SK-N-SH (cell line): ENCODE measurements at regions not wholly inside any gene's neighbourhood (a gene's known extent, or its start where the extent isn't known, plus 50 kb on each side); places are given as distances from the start of the nearest gene placed in this dataset.

ENCODE experiments used
- CTCF ChIA-PET: fragments of 300-600, 350-600 bp; formaldehyde crosslinking; extraction: SDS; loops from one replicate; lab custom pipeline; 2021; lab: Yijun Ruan, JAX
- POLR2A ChIA-PET: fragments of 350-600 bp; sonication (Branson Sonifier 250); formaldehyde crosslinking; extraction: SDS; loops from one replicate; lab custom pipeline; 2020; ENCODE audit warnings: antibody characterized with exemption, inconsistent platforms; lab: Yijun Ruan, JAX
- DNase-seq: peaks from one replicate; pipeline ENCODE4 v3.0.0; 2012
- H2AFZ ChIP-seq: fragments of 200-600 bp; sonication (generic); 2 replicates; pipeline ENCODE4 v1.8.1; 2016; ENCODE audit warnings: antibody characterized with exemption, mild to moderate bottlenecking, low read depth
- H3F3A ChIP-seq: fragments of 200-600 bp; sonication (generic); replicated peaks from 2 replicates; pipeline ENCODE3; 2016; ENCODE audit warnings: antibody characterized with exemption, mild to moderate bottlenecking; ENCODE audit not compliant: insufficient read depth
- H3K27ac ChIP-seq, 2 experiments: fragments of 200-500 bp in 1 of 2; fragments of 200-600 bp in 1 of 2; sonication (Bioruptor generic) in 1 of 2; sonication (generic), shearing (Covaris generic) in 1 of 2; 2 replicates each; pipeline versions ENCODE4 v1.5.1 to v1.6.1; 2014 to 2016; ENCODE audit warnings: low read depth in 2 of 2, inconsistent platforms in 1 of 2, low read length in 1 of 2, mild to moderate bottlenecking in 1 of 2, mixed read lengths in 1 of 2
- H3K27me3 ChIP-seq: fragments of 200-600 bp; sonication (generic), shearing (Covaris generic); 2 replicates; pipeline ENCODE4 v1.6.1; 2016; ENCODE audit warnings: mixed run types; ENCODE audit not compliant: insufficient read depth
- H3K36me3 ChIP-seq, 2 experiments: fragments of 200-500 bp in 1 of 2; fragments of 200-600 bp in 1 of 2; sonication (Bioruptor generic) in 1 of 2; sonication (generic) in 1 of 2; replicated peaks in 1 of 2; 2 replicates each; pipeline versions ENCODE3 to v1.5.1; 2014 to 2016; ENCODE audit warnings: low read length in 1 of 2, mild to moderate bottlenecking in 1 of 2; ENCODE audit not compliant: insufficient read depth in 2 of 2, control insufficient read depth in 1 of 2
- H3K4me1 ChIP-seq, 2 experiments: fragments of 200-500 bp in 1 of 2; fragments of 200-600 bp in 1 of 2; sonication (Bioruptor generic) in 1 of 2; sonication (generic), shearing (Covaris generic) in 1 of 2; 2 replicates each; pipeline versions ENCODE4 v1.5.1 to v1.6.1; 2014 to 2016; ENCODE audit warnings: low read depth in 1 of 2, low read length in 1 of 2, mixed run types in 1 of 2; ENCODE audit not compliant: insufficient read depth in 2 of 2, control insufficient read depth in 1 of 2
- H3K4me2 ChIP-seq: fragments of 200-600 bp; sonication (generic), shearing (Covaris generic); 2 replicates; pipeline ENCODE4 v1.6.1; 2017; ENCODE audit warnings: mixed run types
- H3K4me3 ChIP-seq, 2 experiments: fragments of 200-500 bp in 1 of 2; fragments of 200-600 bp in 1 of 2; sonication (Bioruptor generic) in 1 of 2; sonication (generic), shearing (Covaris generic) in 1 of 2; 2 replicates each; pipeline versions ENCODE4 v1.5.1 to v1.8.1; 2014 to 2016; ENCODE audit warnings: low read depth in 2 of 2, inconsistent platforms in 1 of 2, low read length in 1 of 2, mild to moderate bottlenecking in 1 of 2, mixed read lengths in 1 of 2, moderate library complexity in 1 of 2
- H3K79me2 ChIP-seq: fragments of 200-600 bp; sonication (generic); 2 replicates; pipeline ENCODE4 v1.8.1; 2017; ENCODE audit warnings: mild to moderate bottlenecking; ENCODE audit not compliant: insufficient read depth
- H3K9ac ChIP-seq: fragments of 200-600 bp; sonication (generic); 2 replicates; pipeline ENCODE4 v1.6.1; 2017; ENCODE audit warnings: mixed run types
- H3K9me2 ChIP-seq: fragments of 200-600 bp; sonication (generic); 2 replicates; pipeline ENCODE4 v1.6.1; 2017; ENCODE audit warnings: mixed run types
- H3K9me3 ChIP-seq: fragments of 200-600 bp; sonication (generic); 2 replicates; pipeline ENCODE4 v1.6.1; 2017; ENCODE audit warnings: mixed run types, mild to moderate bottlenecking, moderate library complexity
- H4K20me1 ChIP-seq: fragments of 200-600 bp; sonication (generic); 2 replicates; pipeline ENCODE4 v1.6.1; 2017; ENCODE audit warnings: mild to moderate bottlenecking, mixed run types; ENCODE audit not compliant: insufficient read depth
- CHD2 ChIP-seq: fragments of 150-350 bp; IDR thresholded peaks from 2 replicates; pipeline ENCODE4 v1.6.1; 2018; ENCODE audit warnings: low read length; ENCODE audit not compliant: partially characterized antibody
- FOSL2 ChIP-seq: IDR thresholded peaks from 2 replicates; pipeline ENCODE4 v1.4.0; 2012; ENCODE audit warnings: low read depth, mild to moderate bottlenecking, moderate library complexity, borderline replicate concordance
- FOXJ3 ChIP-seq: sonication (generic); formaldehyde crosslinking; IDR thresholded peaks from 2 replicates; pipeline ENCODE4 v1.5.1; 2020; ENCODE audit warnings: mild to moderate bottlenecking, missing genetic modification reagents
- GATA2 ChIP-seq: sonication (generic); formaldehyde crosslinking; IDR thresholded peaks from 2 replicates; pipeline ENCODE4 v1.5.0; 2020; ENCODE audit warnings: mild to moderate bottlenecking, missing genetic modification reagents
- RXRA ChIP-seq: IDR thresholded peaks from 2 replicates; pipeline ENCODE4 v1.4.0; 2012; ENCODE audit warnings: low read depth, mild to moderate bottlenecking, borderline replicate concordance
- TEAD4 ChIP-seq: IDR thresholded peaks from 2 replicates; pipeline ENCODE4 v1.4.0; 2012; ENCODE audit warnings: mild to moderate bottlenecking, borderline replicate concordance; ENCODE audit not compliant: insufficient read depth
- USF1 ChIP-seq: IDR thresholded peaks from 2 replicates; pipeline ENCODE4 v1.4.0; 2012; ENCODE audit warnings: low read depth, borderline replicate concordance
- USF2 ChIP-seq: fragments of 150-350 bp; IDR thresholded peaks from 2 replicates; pipeline ENCODE4 v1.6.1; 2017; ENCODE audit warnings: antibody characterized with exemption, low read length, low read depth, borderline replicate concordance
- ZBTB33 ChIP-seq: IDR thresholded peaks from 2 replicates; pipeline ENCODE4 v1.4.0; 2012; ENCODE audit warnings: low read depth, borderline replicate concordance
- WGBS: methylation state at CpG from one replicate; pipeline ENCODE4 v1.1.6; 2017; ENCODE audit warnings: low lambda C conversion rate; 5-methylcytosine and 5-hydroxymethylcytosine counted together

GRCh38 chr3:145377301-145377700 is 783.7 kb downstream of the PLOD2 start:
- Histone ChIP-seq H3K9me3 (no peaks in the 10 kb centered on the region), H3K9me2 (no peaks in the 10 kb centered on the region), H3K27me3 (no peaks in the 10 kb centered on the region), H3K4me2 (no peak overlapping the region), H3K4me1 (no peaks in the 10 kb centered on the region), H3K79me2 (no peaks in the 10 kb centered on the region), H3F3A (no peaks in the 10 kb centered on the region), H3K4me3 (no peak overlapping the region)
- POLR2A ChIA-PET: no interaction called here
- no peak for TF ChIP-seq FOSL2
- no peak for TF ChIP-seq FOXJ3 (CRISPR knock-in tag)
- no peak for TF ChIP-seq GATA2
- no peak for TF ChIP-seq USF2
- TF ChIP-seq CHD2: no peak
- TF ChIP-seq RXRA: no peak
- TF ChIP-seq, all 33 proteins: peak for 0
- WGBS: 28% methylated on average over 1 of the region's 1 CpG
- Histone ChIP-seq H3K27ac (no peak overlapping the region), H3K36me3 (no peaks in the 10 kb centered on the region), H4K20me1 (no peaks in the 10 kb centered on the region), H3K9ac (no peak overlapping the region), H2AFZ (no peak overlapping the region)
- no peak for DNase-seq
- CTCF ChIA-PET: no interaction called here

GRCh38 chr3:145383416-145383815 is 777.6 kb downstream of the PLOD2 start:
- Histone ChIP-seq H3F3A (no peaks in the 10 kb centered on the region), H3K27me3 (no peaks in the 10 kb centered on the region), H2AFZ (no peak overlapping the region), H3K9me2 (no peaks in the 10 kb centered on the region), H3K36me3 (no peaks in the 10 kb centered on the region), H3K4me3 (no peak overlapping the region), H3K79me2 (no peaks in the 10 kb centered on the region), H3K9ac (no peak overlapping the region), H3K27ac (no peak overlapping the region), H3K9me3 (no peaks in the 10 kb centered on the region), H3K4me2 (no peak overlapping the region), H3K4me1 (no peaks in the 10 kb centered on the region), H4K20me1 (no peaks in the 10 kb centered on the region)
- DNase-seq: no peak
- CTCF ChIA-PET: no interaction called here
- 31% methylated on average over 3 of the region's 3 CpGs for WGBS
- POLR2A ChIA-PET: no interaction called here
- no peak for TF ChIP-seq TEAD4
- no peak for TF ChIP-seq USF2
- TF ChIP-seq USF1: no peak
- no peak for TF ChIP-seq ZBTB33
